ENCODE measurements at regions not wholly inside any gene's neighbourhood (a gene's known extent, or its start where the extent isn't known, plus 50 kb on each side); places are given as distances from the start of the nearest gene placed in this dataset.

DNA sequence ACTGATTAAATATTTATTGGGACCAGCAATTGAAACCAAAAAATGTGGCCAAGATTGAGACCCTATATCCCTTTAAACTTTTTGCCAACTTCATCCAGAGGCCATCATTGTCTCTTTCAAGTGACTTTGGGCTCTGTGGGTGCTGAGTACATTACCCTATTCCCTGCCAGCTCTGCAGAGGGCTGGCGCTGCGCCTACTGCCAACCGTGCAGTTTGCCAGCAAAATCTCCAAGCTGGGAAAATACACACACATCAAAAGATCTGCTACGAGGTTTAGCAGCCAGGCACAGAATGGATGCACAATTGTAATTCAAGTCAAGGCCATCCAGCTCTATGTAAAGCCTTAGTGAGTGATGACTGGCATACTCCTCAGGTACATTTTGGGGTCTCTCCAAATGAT is 125.0 kb downstream of the CBLN4 start:
- no peak for TF ChIP-seq CTCF (conservative IDR thresholded peaks at IDR 0.05; ENCODE audit: low read depth, low read length)
- no peak overlapping the region for H3K4me3 ChIP-seq (ENCODE audit: low read depth, low read length)
- no peak for DNase-seq (ENCODE audit: low read depth)

DNA sequence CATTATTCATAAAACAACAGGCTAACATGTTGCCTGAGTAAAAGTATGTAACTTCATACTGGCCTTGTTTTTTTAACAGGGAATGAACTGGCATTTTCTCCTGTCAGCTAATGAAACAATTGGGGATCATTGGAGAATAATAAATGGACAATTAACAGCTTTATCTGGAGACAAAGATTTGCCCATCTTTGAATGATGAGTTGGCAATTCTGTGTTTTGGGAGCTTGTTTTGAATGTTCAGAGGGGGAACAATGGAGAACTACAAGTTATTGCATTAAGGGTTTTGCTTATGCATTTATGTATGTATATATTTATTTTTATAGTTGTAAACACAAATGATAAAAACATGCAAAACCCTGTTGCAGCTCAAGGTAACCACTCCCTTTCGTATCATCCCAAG is 150.3 kb downstream of the CBLN4 start:
- DNase-seq (ENCODE audit: low read depth): no peak
- no peak for TF ChIP-seq CTCF (conservative IDR thresholded peaks at IDR 0.05; ENCODE audit: low read depth, low read length)
- no peak overlapping the region for H3K4me3 ChIP-seq (ENCODE audit: low read depth, low read length)

DNA sequence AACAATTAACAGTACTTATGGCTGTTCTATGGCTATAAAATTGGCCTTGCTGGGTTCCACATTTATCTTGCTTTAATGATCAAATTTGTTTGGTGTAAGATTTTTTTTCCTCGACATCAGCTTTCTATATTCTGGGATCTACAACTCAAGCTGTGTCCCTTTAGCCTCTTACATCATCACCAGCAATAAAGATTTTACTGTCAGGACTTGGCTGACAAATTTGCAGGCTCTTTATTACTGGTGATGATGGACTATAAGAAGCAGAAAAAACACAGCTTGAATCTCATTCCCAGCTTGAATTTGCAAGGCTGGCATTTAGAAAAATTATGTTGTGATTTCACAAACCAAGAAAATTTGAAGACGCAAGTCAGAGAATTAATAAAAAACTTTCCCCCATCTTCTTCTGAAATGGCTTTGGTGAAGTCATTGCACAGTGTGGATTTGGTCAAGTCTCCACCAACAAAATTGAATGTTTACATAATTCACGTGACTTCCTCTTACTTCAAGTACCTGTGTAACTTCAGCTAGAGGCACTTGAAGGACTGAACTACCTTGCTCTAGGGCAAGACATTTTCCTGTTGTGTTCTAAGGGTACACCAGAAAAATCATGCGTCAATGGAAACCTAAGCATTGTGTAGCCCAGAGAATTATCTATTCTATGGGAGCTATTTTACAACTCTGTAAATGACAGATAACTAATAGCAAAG is 175.0 kb downstream of the CBLN4 start:
- no peak overlapping the region for H3K4me3 ChIP-seq (ENCODE audit: low read depth, low read length)
- no peak for TF ChIP-seq CTCF (conservative IDR thresholded peaks at IDR 0.05; ENCODE audit: low read depth, low read length)
- DNase-seq (ENCODE audit: low read depth): no peak

- H3K4me3 ChIP-seq (ENCODE audit: low read depth, low read length): no peak overlapping the region
- TF ChIP-seq CTCF (conservative IDR thresholded peaks at IDR 0.05; ENCODE audit: low read depth, low read length): no peak
- DNase-seq (ENCODE audit: low read depth): no peak
These were observed 200.2 kb downstream of the CBLN4 start for GRCh38 chr20:55805138-55805537.

- no peak for TF ChIP-seq CTCF (conservative IDR thresholded peaks at IDR 0.05; ENCODE audit: low read depth, low read length)
- no peak for DNase-seq (ENCODE audit: low read depth)
- no peak overlapping the region for H3K4me3 ChIP-seq (ENCODE audit: low read depth, low read length)
These were observed 204.6 kb downstream of the CBLN4 start for GRCh38 chr20:55800552-55801245.

GRCh38 chr20:55793986-55794385 is 211.3 kb downstream of the CBLN4 start:
- H3K4me3 ChIP-seq (ENCODE audit: low read depth, low read length): no peak overlapping the region
- DNase-seq (ENCODE audit: low read depth): no peak
- TF ChIP-seq CTCF (conservative IDR thresholded peaks at IDR 0.05; ENCODE audit: low read depth, low read length): no peak

GRCh38 chr20:55792049-55792448 is 213.3 kb downstream of the CBLN4 start:
- TF ChIP-seq CTCF (conservative IDR thresholded peaks at IDR 0.05; ENCODE audit: low read depth, low read length): no peak
- DNase-seq (ENCODE audit: low read depth): no peak

More at GRCh38 chr20:55792049-55792448, 213.3 kb downstream of the CBLN4 start:
- no peak overlapping the region for H3K4me3 ChIP-seq (ENCODE audit: low read depth, low read length)

All from epithelial cell of proximal tubule (primary cell).